ENCODE measurements at regions not wholly inside any gene's neighbourhood (a gene's known extent, or its start where the extent isn't known, plus 50 kb on each side); places are given as distances from the start of the nearest gene placed in this dataset.
A peak's percentile ranks its signal among the peaks of the same experiment; 100 is the strongest.

GRCh38 chr12:46456356-46457334, 84.1 kb upstream of the SLC38A2 start:
- ATAC-seq, result no peak

GRCh38 chr12:46455648-46456352, 83.2 kb upstream of the SLC38A2 start:
- no peak for ATAC-seq
- DNase-seq (ENCODE audit: low spot score), result no peak

More at GRCh38 chr12:46456356-46457334, 84.1 kb upstream of the SLC38A2 start:
- DNase-seq (ENCODE audit: low spot score), result no peak

GRCh38 chr12:46454981-46455380, 82.4 kb upstream of the SLC38A2 start:
- DNase-seq (ENCODE audit: low spot score) (no peak), ATAC-seq (no peak)

GRCh38 chr12:46453428-46453827, 80.9 kb upstream of the SLC38A2 start:
- ATAC-seq (no peak), DNase-seq (ENCODE audit: low spot score) (no peak)

- DNase-seq (ENCODE audit: low spot score) (no peak), ATAC-seq (no peak)
Measured at GRCh38 chr12:46452776-46453175, 80.2 kb upstream of the SLC38A2 start.

- no peak for ATAC-seq
Measured at GRCh38 chr12:46452061-46452615, 79.6 kb upstream of the SLC38A2 start.

GRCh38 chr12:46451276-46452021, 78.9 kb upstream of the SLC38A2 start:
- ATAC-seq (no peak), DNase-seq (ENCODE audit: low spot score) (no peak)

More at GRCh38 chr12:46452061-46452615, 79.6 kb upstream of the SLC38A2 start:
- DNase-seq (ENCODE audit: low spot score), result no peak

- ATAC-seq, result peak; percentile 56
Measured at GRCh38 chr12:46450279-46450748, 77.7 kb upstream of the SLC38A2 start.

GRCh38 chr12:46449856-46450255, 77.3 kb upstream of the SLC38A2 start:
- ATAC-seq (no peak), DNase-seq (ENCODE audit: low spot score) (no peak)

More at GRCh38 chr12:46450279-46450748, 77.7 kb upstream of the SLC38A2 start:
- DNase-seq (ENCODE audit: low spot score), result peak; percentile 63

GRCh38 chr12:46449316-46449715, 76.7 kb upstream of the SLC38A2 start:
- ATAC-seq, result no peak
- no peak for DNase-seq (ENCODE audit: low spot score)

- DNase-seq (ENCODE audit: low spot score), result no peak
- ATAC-seq, result no peak
Measured at GRCh38 chr12:46446645-46447044, 74.1 kb upstream of the SLC38A2 start.

- DNase-seq (ENCODE audit: low spot score), result no peak
- peak; percentile 41 for ATAC-seq
Measured at GRCh38 chr12:46445551-46446235, 73.1 kb upstream of the SLC38A2 start.

GRCh38 chr12:46445093-46445492, 72.5 kb upstream of the SLC38A2 start:
- ATAC-seq (peak; percentile 51), DNase-seq (ENCODE audit: low spot score) (no peak)

- DNase-seq (ENCODE audit: low spot score) (no peak), ATAC-seq (peak; percentile 79)
Measured at GRCh38 chr12:46443594-46444263, 71.2 kb upstream of the SLC38A2 start.

- ATAC-seq, result no peak
- DNase-seq (ENCODE audit: low spot score), result no peak
Measured at GRCh38 chr12:46442738-46443137, 70.2 kb upstream of the SLC38A2 start.

GRCh38 chr12:46442239-46442638, 69.7 kb upstream of the SLC38A2 start:
- DNase-seq (ENCODE audit: low spot score) (no peak), ATAC-seq (no peak)

- ATAC-seq (no peak), DNase-seq (ENCODE audit: low spot score) (no peak)
Measured at GRCh38 chr12:46439793-46440511, 67.4 kb upstream of the SLC38A2 start.

GRCh38 chr12:46438719-46439319, 66.2 kb upstream of the SLC38A2 start:
- no peak for ATAC-seq

More at GRCh38 chr12:46438719-46439319, 66.2 kb upstream of the SLC38A2 start:
- no peak for DNase-seq (ENCODE audit: low spot score)
